ENCODE measurements at regions not wholly inside any gene's neighbourhood (a gene's known extent, or its start where the extent isn't known, plus 50 kb on each side); places are given as distances from the start of the nearest gene placed in this dataset.

DNA sequence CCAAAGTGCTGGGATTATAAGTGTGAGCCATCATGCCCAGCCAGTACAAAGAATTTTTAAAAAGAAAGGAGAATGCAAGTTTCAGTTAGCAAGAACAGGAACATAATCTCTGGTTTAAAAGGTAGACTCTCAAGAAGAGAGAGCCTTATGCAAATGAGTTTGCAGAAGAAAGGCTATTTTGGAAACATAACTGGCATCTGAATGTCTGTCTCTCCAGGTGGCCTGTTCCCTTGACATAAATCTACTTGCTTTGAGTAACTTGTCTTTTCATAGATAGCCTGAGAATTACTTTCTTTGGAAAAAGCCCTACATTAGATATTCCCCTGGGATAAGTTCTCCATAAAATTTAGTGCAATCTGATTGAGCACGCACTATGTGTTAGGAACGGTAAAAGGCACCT, 109.6 kb downstream of the ICOS start:
- no peak for DNase-seq (ENCODE audit: low read depth, low spot score)

DNA sequence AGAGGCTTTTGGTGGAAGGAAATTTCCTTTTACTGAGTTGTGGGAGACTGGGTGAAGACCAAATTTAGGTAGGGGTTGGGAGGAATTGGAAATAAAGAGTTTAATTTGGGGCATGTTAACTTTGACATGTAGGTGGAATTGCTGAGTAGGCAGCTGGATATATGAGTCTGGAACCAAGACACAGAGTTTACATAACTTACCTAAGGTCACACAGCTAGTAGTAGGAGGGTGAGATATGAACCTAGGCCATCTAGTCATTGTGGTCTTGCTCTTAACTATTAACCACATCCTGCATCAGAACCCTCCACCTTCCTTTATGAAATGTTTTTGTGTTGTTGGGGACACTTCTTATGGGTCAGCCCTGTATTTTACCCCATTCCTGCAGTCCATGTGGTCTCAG, 113.1 kb downstream of the ICOS start:
- no peak for DNase-seq (ENCODE audit: low read depth, low spot score)

- DNase-seq (ENCODE audit: low read depth, low spot score) = no peak
These were observed 114.1 kb downstream of the ICOS start for GRCh38 chr2:204050681-204051080.

DNA sequence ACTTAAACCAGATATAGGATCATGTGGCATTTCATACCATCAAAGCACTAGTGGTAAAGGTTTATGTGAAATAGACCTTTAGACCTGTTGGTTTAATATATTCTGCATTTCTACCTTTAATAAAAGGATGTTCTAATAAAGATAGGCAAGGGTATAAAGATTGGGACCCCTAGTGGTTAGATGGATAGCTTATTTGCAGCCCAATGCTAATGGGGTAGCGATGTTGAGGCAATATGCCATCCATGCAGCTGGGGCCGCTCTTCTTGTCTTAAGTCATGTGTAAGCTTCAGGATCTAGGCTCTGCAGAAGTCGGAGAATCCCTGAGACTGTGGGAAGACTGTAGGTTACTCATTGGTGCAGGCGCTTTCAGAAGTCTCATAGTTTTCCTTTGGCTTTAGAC, 114.9 kb downstream of the ICOS start:
- no peak for DNase-seq (ENCODE audit: low read depth, low spot score)

- DNase-seq (ENCODE audit: low read depth, low spot score) = no peak
These were observed 115.5 kb downstream of the ICOS start for GRCh38 chr2:204051984-204052556.

- DNase-seq (ENCODE audit: low read depth, low spot score) = no peak
These were observed 122.5 kb downstream of the ICOS start for GRCh38 chr2:204059016-204059415.

- no peak for DNase-seq (ENCODE audit: low read depth, low spot score)
These were observed 124.3 kb downstream of the ICOS start for GRCh38 chr2:204060841-204061240.

DNA sequence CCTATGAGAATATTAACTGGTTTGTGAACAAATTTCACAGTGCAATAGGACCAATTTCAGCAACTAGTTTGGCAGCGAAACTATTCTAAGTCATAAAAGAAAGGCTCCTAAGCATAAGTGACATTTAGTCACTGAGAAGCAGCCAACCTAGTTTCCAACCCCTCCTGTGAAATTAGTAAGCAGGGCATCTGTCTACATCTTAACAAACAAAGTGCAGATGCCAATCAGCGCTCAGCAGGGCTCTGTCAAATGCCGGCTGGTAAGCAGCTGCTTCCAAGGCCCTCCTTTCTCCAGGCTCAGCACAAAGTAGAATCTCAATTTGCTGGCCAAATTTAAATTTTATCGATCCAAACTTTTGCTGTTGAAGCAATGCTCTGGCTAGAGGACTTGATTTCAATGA, 124.7 kb downstream of the ICOS start:
- DNase-seq (ENCODE audit: low read depth, low spot score) = no peak

DNA sequence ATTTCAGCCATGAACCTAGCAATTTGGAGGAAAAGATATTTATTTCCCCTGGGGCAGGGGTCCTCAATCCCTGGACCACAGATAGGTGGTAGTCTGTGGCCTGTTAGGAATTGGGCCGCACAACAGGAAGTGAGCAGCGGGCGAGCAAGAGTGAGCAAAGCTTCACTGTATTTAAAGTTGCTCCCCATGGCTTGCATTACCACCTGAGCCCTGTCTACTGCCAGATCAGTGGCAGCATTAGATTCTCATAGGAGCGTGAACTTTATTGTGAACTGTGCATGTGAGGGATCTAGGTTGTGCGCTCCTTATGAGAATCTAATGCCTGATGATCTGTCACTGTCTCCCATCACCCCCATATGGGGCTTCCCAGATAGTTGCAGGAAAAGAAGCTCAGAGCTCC, 127.6 kb downstream of the ICOS start:
- DNase-seq (ENCODE audit: low read depth, low spot score) = no peak

DNA sequence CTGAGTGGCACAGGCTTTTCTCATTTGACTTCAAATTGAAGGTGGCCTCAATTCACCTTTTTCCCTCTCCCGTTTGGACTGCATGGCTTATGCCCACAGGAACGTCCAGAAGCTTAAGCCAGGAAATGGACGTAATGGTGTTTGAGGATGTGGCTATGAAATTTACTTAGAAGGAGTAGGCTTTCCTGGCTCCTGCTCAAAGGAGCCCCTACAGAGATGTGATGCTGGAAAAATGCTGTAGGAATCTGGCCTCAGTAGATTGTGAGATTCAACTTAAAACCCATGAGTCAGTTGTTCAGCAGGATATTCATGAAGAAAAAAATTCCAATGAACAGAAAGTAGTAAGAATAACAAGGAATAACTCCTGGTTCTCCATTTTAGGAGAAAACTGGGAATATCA, 129.0 kb downstream of the ICOS start:
- DNase-seq (ENCODE audit: low read depth, low spot score) = no peak

- no peak for DNase-seq (ENCODE audit: low read depth, low spot score)
These were observed 129.5 kb downstream of the ICOS start for GRCh38 chr2:204066051-204066450.

DNA sequence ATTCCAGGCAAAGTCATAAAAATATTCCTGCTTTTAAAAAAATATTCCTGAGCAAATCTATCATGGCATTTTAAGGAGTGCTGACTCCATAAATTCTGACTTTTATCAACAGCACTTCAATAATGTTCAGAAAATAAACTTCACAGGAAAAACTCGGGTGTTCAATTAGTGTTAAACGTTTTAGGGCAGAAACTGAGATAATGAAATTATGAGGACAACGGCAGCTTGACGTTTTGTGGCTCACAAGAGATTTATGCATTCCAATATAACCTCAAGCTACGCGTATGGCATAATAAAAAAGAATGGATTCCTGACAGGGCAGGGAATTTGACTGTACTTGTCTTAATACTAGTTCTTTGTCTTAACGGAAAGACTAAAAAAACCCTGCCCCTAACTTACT, 133.2 kb downstream of the ICOS start:
- DNase-seq (ENCODE audit: low read depth, low spot score) = no peak

GRCh38 chr2:204072443-204073324, 136.1 kb downstream of the ICOS start:
- no peak for DNase-seq (ENCODE audit: low read depth, low spot score)

GRCh38 chr2:204074456-204074855, 137.9 kb downstream of the ICOS start:
- DNase-seq (ENCODE audit: low read depth, low spot score) = no peak

DNA sequence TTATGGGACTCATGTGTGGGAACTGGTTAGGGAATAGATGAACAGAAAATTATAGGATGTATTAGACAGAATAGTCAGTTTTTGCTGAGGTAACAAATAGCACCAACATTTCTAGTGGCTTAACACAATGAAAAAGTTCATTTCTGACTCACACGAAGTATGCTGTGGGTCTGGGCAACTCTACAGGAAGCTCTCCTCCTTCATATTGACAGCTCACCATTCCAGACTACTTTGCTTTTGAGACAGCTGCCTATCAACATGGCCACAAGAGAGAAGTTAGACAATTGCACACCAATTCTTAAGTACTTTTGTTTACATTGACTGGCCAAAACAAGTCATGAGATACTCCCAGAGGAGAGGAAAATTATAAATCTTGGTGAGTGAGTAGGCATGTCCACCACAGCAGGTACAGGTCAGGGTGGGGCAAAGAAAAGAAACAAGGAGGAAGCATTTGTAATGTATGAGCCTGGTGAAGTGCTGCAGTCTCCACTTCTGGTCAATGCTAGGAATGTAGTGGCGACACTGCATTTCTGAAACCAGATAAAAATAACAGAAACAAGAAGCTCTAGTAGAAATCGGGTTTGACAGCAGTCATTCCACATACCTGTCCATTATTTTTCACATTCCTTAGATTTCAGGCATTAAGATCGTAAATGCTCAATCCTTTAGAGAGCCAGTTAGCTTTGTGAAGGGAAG, 141.6 kb downstream of the ICOS start:
- DNase-seq (ENCODE audit: low read depth, low spot score) = no peak

- DNase-seq (ENCODE audit: low read depth, low spot score) = no peak
These were observed 145.2 kb downstream of the ICOS start for GRCh38 chr2:204081487-204082425.

GRCh38 chr2:204086167-204086566, 149.6 kb downstream of the ICOS start:
- DNase-seq (ENCODE audit: low read depth, low spot score) = no peak

- no peak for DNase-seq (ENCODE audit: low read depth, low spot score)
These were observed 152.5 kb downstream of the ICOS start for GRCh38 chr2:204089105-204089504.

DNA sequence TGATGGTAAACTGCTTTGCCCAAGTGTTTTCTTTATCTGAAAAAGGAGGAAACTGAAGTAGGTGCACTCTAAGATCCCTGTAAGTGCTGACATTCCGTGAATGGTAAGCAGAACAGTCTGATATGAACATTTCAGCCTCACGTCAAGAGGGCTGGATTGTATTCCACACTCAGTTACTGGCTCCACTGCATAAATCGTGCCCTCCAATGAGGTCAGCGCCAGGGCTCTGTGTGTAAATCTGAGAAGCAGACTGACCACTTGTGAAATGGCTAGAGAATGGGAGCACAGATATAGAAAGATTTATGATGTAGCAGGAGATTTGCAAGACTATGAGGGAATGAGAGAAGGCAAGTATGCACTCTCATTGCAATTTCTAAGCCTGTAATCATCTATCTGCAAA, 153.0 kb downstream of the ICOS start:
- no peak for DNase-seq (ENCODE audit: low read depth, low spot score)

- no peak for DNase-seq (ENCODE audit: low read depth, low spot score)
These were observed 153.5 kb downstream of the ICOS start for GRCh38 chr2:204090021-204090420.

- no peak for DNase-seq (ENCODE audit: low read depth, low spot score)
These were observed 168.2 kb downstream of the ICOS start for GRCh38 chr2:204104811-204105210.

GRCh38 chr2:204108330-204108751, 171.8 kb downstream of the ICOS start:
- peak; percentile 31 for DNase-seq (ENCODE audit: low read depth, low spot score)
